NCI-H2196 (cell line): ENCODE measurements at regions not wholly inside any gene's neighbourhood (a gene's known extent, or its start where the extent isn't known, plus 50 kb on each side); places are given as distances from the start of the nearest gene placed in this dataset.

Experiments
- DNase-seq: peaks from one replicate; lab custom pipeline; 2025; ENCODE audit not compliant: unreplicated experiment; lab: John Stamatoyannopoulos, UW

DNA sequence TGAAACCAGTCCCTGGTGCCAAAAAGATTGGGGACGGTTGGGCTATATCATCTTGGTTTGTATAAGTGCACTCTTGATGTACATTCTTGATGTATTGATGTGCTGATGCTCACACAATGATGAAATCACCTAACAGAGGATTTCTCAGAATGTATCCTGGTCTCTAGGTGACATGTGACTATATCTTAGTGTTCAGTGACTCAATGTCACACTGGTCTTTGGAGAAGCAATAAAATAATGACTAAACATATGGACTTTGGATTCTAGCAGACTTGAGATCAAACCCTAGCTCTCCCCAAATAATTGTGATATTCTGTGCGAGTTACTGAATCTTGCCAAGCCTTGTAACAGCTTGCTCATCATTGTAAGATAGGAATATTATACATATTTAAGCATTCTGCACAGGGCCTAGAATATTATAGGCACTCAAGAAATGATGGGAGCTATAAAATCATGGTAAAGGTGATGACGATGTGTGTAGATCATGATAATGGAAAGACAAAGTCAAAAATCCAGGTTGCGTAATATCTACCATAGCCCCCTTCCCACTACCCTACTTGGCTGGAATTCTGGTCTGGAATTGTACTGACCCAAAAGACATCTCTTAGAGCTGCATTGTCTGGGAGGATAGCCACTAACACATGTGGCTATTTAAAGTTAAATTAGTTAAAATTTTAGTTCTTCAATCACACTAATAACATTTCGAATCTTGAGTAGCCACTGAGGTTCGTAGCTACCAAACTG lies 117.6 kb upstream of the PWP1 start:
- no peak for DNase-seq

DNA sequence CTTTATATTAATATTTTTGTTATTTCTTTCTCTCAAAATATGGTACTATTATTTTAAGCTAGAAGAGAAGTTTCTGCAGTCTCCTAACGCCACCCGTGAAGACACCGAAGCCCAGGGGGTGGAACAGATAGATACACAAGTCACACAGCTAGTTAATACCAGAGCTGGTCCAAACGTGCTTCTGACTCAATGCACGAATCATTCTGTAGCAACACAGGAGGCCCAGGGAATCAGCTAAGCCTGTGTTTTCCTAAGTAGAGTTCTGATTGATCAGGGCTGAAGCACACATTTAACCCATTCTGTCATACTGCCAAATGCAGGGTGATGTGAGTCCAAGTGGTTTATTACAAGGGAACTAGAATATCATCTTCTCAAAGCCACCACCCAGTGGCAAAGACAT lies 116.9 kb upstream of the PWP1 start:
- no peak for DNase-seq

DNA sequence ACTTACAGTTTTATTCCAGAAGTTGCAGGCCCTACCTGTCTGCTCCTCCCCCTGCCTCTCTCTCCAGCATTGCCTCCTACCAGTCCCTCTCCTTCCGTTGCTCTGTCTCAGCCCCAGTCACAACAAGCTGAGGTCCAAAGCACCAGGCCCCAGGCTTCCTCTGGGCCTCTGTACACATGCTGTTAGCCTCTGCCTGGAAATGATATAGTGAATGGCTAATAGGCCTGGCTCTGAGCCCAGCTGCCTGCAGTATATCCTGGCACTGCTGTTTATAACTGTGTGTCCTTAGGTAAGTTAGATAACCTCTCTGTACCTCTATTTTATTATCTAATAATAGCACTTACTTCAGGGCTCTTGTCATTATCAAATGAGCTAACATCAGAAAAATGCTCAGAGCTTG lies 114.9 kb upstream of the PWP1 start:
- no peak for DNase-seq

DNA sequence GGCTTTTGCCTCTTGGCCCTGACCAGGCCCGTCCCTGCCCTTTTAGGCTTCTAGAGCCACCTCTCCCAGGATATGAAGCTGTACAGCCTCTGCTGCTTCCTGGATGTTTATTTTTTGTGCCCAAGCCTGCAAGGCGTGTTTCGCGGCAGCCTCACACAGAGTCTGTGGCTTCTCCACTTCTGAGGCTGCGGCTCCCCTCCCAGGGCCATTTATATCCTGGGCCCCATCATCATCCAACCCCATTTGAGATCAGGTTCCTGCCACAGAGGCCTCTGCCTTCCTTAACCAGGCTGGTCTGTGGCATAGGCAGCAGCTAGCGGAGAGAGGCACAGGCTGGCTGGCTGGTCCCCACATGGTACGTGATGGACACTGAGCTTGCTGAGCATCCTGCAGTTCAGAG lies 114.1 kb upstream of the PWP1 start:
- no peak for DNase-seq

DNA sequence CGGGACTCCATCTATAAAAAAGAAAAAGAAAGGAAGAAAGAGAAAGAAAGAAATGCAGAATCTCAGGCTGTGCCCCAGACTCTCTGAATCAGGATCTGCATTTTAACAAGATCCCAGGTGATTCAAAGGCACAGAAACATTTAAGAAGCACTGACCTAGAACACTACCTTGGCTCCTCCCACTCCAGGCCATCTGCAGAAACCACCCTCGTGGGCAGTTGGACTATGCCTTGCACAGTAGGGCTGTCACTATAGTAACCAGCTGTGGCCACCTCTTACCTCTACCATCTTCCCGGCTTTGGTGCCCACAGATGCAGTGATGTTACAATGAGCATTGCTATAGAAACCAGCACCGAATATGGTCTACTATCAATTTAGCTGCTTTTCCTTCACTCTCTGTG lies 110.9 kb upstream of the PWP1 start:
- DNase-seq, result no peak

DNA sequence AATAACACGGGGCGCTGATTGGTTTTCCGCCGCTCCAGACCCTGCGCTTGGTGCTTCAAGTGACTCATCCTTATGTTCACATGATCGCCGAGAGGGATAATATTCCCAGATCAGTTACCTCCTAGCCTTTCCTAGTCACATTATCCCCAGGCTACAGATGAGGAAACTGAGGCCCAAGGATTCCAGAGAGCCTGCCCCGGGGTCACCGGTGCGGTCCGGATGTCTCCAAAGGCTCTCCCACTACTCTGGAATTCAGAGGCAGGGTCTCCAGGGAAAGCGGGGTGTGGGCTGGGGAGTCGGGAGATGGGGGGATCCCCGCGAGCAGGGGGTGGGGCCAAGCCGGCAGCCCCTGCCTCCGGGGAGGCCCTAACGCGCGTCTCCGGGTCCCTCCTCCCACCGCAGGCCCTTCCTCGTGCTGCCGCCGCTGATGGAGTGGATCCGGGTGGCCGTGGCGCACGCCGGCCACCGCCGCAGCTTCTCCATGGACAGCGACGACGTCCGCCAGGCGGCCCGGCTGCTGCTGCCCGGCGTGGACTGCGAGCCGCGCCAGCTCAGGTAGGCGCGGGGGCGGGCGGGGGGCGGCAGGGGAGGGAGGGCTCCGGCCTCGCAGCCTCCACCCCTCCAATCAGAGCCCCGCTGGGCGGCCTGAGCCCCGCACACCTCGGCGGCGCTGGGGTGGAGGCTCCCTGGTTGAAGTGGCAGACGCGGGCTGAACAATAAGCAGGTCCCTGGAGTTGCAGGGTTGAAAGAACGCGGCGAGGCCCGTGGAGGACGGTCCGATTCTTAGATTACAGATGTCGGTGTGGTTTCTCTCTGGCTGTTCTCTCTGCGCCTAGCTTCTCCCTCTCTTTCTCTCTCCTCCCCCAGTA lies 104.6 kb upstream of the PWP1 start:
- DNase-seq, result no peak

DNA sequence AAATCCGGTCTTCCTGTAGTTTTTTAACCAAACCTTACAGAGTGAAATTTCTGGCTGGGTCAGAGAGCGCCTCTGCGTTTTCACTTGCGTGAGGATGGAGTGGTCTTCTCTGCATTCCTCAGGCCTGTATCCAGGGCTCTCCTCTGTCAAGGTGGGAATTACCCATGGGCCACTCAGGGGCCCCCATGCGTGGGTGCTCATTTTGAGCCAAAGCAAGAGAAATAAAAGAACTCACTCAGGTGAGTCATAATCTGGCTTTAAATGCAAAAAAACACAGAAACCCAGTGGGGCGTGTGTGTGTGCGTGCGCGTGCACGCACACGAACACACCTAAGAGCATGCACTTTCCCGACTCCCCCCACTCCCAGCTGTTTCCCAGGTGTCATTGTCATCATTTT lies 104.0 kb upstream of the PWP1 start:
- DNase-seq, result no peak

DNA sequence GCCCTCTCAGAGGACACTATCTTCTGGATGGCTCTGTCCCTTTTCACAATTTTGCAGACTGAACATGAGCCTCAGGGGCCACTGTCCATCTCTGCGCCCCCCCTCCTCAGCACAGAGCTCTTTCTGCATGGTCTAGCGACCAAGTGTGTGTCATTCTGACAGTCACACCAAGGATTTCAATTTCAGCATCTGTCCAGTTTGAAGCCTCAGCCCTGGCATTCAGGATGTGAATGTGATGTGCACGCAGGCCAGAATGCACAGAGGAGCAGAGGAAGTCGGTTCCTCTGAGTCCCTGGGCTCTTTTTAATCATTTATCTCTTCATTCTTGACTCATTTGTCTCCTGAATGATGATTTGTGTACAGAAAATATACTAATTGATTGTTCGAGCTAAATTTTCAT lies 102.0 kb upstream of the PWP1 start:
- no peak for DNase-seq

DNA sequence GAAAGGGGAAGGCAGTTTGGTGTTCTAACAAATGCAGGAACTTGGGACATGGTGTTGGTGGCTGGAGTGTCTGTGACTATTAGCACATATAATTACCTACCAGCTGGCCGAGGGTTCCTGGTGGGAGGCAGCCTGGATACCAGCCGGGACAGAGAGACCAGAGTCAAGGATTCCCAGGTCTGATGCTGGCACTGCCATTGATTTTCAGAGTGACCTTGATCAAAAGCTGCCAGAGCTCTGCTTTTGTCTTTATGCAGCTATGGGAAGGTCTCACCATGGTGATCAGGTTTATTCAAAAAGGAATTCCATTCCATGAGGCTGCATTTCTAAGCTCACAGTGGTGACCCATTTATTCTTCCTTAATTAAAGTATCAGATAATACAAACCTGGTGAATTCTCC lies 101.0 kb upstream of the PWP1 start:
- DNase-seq, result no peak

DNA sequence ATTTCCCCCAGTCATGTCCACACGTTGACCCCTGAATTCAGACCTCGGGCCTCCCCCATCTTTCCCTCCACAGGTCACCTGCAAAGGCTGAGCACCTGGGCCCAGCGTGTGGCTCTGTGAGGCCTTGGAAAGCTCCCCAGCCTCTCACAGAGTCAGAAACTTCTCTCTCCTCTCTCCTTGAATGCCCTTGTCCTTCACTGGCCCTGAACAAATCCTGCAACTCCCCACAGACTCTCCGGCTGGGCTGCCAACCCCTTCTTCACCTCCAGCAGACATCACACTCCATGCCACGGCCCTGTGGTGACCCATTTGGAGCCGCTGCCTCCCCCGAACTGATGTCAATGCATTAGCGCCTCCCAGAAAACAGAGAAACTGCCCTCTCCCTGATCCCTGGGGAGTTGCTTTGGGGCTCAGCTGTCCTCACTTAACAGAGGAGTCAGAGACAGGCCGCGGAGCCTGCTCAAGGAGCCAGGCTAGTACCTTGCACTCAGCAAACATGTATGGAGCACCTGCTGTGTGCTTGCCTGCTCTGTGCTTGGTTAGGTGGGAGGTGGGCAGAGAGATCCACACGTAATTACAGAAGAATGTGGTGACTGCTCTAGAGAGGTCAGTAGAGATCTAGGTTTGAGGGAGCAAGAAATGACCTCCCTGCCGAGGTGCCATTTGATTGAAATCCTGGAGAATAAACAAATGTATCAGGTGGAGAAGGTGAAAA lies 99.2 kb upstream of the PWP1 start:
- no peak for DNase-seq

DNA sequence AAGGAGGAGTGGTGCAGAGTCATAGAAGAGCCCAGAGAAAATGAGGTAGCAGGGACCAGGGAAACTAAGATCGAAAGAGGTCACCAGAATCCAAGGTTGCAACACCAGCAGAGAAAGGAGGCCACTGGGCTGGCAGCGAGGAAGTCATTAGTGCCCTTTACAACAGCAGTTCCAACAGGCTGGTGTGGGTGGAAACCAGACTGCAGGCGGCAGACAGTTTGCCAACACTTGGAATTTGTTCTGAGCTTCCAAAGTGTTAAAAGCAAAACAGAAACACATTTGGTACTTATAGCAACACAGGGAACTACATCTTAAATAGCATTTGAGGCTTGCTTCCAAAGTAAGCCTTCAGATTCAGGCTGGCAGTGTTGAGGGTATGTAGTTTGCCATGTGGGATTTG lies 95.2 kb upstream of the PWP1 start:
- DNase-seq, result no peak

DNA sequence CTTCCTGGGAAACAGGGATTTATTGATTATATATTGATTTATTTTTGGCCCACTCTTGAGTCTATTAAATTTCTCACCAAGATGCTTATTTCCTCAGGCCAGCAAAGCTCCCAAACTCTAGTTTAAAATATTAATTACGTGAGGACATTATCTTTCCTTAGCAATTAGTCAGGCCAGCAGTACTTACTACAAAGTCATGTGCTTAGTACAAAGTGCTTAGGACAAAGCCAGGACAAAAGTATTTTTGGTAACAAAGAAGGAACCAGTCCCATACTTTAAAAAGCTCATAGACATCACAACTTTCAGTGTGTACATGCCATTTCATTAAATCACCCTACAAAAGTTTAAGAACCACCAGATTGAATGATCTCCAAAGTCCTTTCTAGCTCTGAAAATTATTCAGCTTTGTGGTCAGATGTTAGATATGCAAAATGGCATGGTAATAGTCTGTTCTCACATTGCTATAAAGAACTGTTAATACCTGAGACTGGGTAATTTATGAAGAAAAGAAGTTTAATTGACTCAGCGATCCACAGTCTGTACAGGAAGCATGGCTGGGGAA lies 94.7 kb upstream of the PWP1 start:
- no peak for DNase-seq

DNA sequence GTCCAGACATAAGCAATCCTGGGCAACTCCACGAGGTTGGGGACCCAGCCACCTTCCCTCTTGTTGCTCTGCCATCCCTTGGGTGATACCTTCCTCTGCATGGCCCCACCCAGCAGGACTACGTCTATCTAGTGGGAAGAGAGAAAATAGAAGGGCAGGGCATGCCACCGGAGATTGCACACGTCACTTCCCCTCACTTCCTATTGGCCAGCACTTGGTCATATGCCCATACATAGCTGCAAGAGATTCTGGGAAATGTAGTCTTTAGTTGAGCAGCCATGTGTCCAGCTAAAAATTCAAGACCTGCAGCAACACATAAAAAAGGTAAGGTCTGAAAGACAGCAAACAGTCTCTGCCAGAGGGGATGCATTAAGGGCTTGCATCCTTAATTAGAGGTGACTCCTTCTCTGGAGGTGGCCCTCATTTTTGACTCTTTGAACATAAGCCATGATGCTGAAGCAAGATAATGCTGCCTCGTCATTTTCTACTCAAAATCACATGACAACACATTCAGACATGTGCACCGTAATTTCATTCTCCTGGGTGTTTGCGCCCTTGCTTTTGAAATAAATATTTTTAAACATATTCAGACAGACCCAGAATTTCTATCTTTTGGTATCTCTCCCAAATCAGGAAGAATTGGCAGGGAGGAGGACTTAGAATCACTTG lies 91.8 kb upstream of the PWP1 start:
- DNase-seq, result no peak

DNA sequence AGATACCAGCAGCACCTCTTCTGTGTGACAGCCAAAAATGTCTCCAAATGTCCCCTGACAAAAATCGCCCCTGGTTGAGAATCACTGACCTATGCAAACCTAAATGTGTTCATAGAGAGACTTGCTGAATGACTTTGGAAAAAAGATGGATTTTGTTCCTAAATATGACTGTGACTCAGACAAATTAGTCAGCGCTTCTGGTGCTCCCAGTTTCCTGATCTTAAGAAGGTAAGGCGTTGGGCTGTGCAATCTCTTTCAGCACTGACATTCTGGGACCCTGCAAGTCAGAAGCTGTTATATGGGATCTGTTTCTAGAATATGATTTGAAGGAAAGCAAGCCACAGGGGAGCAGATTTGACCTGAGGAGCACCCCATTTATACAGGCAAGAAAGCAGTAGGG lies 90.6 kb upstream of the PWP1 start:
- no peak for DNase-seq

DNA sequence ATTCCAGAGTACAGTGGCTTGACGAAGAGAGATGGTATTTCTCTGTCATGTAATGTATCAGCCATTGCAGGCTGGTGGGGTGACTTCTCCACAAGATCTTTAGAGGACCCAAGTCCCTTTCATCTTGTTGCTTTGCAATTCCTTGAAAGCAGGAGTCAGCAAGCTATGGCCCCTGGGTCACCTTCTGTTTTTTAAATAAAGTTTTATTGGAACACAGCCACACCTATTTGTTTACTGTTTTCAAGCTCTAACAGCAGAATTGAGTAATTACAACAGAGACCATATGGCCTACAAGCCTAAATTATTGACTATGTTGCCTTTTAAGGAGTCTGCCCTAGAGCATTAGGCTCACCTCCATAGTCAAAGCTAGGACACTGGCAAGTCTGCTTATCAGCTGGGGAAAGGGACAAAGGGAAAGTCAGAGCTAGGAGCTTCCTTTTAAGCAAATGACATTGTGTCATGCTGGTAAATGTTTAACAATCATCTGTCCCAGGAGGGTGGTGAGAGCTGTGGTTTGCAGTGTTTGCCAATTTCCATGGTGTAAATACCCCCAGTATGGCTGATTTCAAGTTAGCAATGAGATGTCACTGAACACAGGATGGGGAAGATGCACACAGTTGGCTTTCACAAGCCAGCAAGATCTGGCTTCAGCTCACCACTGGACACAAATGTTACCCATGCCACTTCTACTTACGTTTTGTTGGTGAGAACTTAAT lies 87.7 kb upstream of the PWP1 start:
- no peak for DNase-seq

DNA sequence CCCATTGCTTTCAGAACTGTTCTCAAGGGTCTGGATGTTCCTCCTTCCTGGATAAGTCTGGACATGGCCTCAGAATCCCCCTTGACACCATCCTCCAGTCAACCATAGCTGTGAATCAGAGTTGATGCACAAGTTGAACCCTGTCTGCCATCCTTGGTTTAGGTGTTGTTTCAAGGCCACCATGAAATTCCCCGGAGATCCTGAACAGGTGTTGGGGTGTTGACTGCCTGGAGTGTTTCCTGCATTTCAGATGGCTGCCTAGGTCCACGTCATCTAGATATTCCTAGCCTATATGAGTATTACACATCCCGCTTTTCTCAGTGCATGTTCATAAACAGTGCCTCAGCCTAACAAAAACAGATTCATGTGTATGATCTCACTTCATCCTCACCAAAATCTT lies 86.7 kb upstream of the PWP1 start:
- DNase-seq, result no peak

DNA sequence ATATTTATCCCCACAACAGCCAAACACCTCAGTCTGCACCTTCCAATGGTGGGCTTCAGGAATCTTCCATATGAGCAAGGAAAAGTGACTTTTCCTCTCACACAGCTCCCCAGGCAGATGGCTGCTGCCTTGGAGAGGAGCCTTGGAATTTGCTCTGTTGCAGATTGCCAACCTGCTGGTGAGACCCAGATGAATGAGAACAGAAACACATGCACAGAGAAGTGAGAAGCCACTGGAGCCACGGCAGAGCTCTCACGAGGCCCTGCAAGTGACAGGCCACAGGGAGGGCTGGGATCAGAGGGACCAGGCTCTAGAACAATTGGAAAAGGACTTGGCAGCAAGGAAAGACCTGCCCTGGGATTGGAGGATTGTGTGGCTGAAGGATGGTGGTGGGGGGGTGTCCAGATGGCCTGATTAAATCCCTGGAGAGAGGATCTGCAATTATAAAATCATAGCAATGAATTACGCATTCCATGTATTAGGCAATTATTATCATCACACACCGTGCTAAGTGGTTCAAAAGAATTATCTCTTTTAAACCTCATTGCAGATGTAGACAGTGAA lies 84.9 kb upstream of the PWP1 start:
- no peak for DNase-seq

DNA sequence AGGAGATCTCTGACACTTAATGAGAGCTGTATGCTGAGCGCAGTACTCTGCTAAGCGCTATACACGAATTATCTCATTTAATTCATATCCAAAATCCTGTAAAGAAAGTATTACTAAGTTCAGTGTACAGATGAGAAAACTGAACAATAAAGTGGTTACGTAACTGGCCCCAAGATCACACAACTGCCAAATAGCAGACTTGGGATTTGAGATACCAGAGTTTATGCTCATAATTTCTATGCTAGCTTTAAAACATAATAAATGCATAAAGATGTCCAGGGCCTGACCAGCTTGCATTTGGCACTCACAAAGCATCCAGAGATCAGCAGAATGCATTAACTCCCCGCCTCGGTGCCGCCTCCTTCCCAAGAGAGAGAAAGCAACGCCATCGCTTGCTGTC lies 83.2 kb upstream of the PWP1 start:
- no peak for DNase-seq

DNA sequence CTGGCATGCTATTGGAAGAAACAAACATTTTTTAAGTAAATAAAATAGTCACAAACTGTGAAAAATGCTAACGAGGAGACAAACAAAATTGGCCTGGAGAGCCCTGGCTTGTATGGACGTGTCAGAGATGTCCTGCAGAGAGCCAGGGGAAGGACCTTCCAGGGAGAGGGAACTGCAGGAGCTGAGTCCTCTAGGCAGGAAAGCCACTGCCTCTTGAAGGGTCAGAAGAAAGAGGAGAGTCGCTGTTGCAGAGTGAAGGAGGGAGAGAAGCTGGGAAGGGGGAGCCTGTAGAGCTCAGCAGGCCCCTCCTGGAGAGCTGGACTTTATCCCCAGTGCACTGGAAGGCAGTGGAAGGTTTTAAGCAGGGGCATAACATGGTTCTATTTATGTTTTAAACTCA lies 80.3 kb upstream of the PWP1 start:
- DNase-seq, result no peak
